ENCODE measurements at regions not wholly inside any gene's neighbourhood (a gene's known extent, or its start where the extent isn't known, plus 50 kb on each side); places are given as distances from the start of the nearest gene placed in this dataset.

DNA sequence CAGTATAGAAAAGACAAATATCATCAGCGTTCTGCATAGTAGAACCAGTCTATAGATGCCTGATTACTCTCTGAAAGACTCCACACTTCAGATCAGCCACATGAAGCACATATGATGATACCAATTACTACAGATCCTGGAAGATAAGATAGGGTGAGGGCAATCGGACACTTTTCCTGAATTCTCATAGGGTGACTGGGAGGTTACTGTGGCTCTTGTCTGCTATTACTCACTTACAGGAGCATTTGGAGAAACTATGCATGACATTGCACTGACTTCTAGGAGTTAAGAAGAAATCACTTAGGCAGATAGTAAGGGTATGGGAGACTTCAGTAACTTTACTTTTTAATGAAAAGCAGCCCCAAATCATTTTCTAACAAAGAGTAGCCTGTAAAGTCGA lies 1140.9 kb downstream of the XPNPEP1 start:
- Histone ChIP-seq H3K4me3 (no peak overlapping the region), H3K4me2 (no peak overlapping the region), H3K4me1 (no peaks in the 10 kb centered on the region), H3K27ac (no peak overlapping the region), H3K9me3 (peaks cover 8% of the 10 kb centered on the region; the same call in 1 of the 3 replicates)
- TF ChIP-seq, protein P1, sequence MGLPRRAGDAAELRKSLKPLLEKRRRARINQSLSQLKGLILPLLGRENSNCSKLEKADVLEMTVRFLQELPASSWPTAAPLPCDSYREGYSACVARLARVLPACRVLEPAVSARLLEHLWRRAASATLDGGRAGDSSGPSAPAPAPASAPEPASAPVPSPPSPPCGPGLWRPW (IDR thresholded peaks at IDR 0.05) = no peak
- TF ChIP-seq MYC (IDR thresholded peaks at IDR 0.05; ENCODE audit: borderline replicate concordance, low read length) = no peak
- TF ChIP-seq ZFP36 (IDR thresholded peaks at IDR 0.05; ENCODE audit: borderline replicate concordance, partially characterized antibody) = no peak
- no peak for TF ChIP-seq POLR2A (IDR thresholded peaks at IDR 0.05; ENCODE audit: low read length)
- TF ChIP-seq NPAS2 (CRISPR knock-in tag; IDR thresholded peaks at IDR 0.05; ENCODE audit: borderline replicate concordance) = no peak
- no peak for TF ChIP-seq RARB (CRISPR knock-in tag; IDR thresholded peaks at IDR 0.05)
- no peak for TF ChIP-seq FOSB (CRISPR knock-in tag; IDR thresholded peaks at IDR 0.05)
- no peak for TF ChIP-seq KDM5A (IDR thresholded peaks at IDR 0.05)
- TF ChIP-seq EP300 (IDR thresholded peaks at IDR 0.05) = no peak
- no peak for TF ChIP-seq RAD21 (conservative IDR thresholded peaks at IDR 0.05 in 1 of 2, IDR thresholded peaks at IDR 0.05 in 1 of 2)
- TF ChIP-seq HDAC2 (IDR thresholded peaks at IDR 0.05) = no peak
- WGBS (ENCODE audit: missing lambda C conversion rate) = 3% methylated on average over 3 of the region's 3 CpGs
- no peak for ATAC-seq
- FAIRE-seq = no peak
- no peak for DNase-seq (ENCODE audit: low read depth in 1 of 2, low spot score in 1 of 2)
- CTCF ChIA-PET = no interaction called here
- POLR2A ChIA-PET = no interaction called here

DNA sequence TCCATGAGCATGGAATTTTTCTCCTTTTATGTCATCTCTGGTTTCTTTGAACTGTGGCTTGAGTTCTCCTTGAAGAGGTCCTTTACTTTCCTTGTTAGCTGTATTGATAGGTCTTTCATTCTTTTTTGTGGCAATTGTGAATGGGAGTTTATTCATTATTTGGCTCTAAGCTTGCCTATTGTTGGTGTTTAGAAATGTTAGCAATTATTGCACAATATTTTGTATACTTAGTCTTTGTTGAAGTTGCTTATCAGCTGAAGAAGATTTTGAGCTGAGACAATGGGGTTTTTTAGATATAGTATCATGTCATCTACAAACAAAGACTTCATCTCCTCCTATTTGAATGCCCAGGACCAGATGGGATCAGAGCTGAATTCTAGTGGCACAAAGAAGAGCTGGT lies 1143.8 kb downstream of the XPNPEP1 start:
- POLR2A ChIA-PET = no interaction called here
- DNase-seq (ENCODE audit: low read depth in 1 of 2, low spot score in 1 of 2) = no peak
- Histone ChIP-seq H3K27ac (no peak overlapping the region), H3K4me2 (no peak overlapping the region), H3K4me3 (no peak overlapping the region), H3K4me1 (no peaks in the 10 kb centered on the region), H3K9me3 (peaks cover 2% of the 10 kb centered on the region; the same call in 1 of the 3 replicates)
- no peak for TF ChIP-seq KDM5A (IDR thresholded peaks at IDR 0.05)
- no peak for TF ChIP-seq ESRRA (IDR thresholded peaks at IDR 0.05; ENCODE audit: borderline replicate concordance, low read length)
- TF ChIP-seq EHMT2 (IDR thresholded peaks at IDR 0.05; ENCODE audit: low read depth) = no peak
- no peak for TF ChIP-seq ZSCAN20 (CRISPR knock-in tag; IDR thresholded peaks at IDR 0.05)
- TF ChIP-seq KDM1A (IDR thresholded peaks at IDR 0.05; ENCODE audit: low read depth) = no peak
- TF ChIP-seq RCOR1 (IDR thresholded peaks at IDR 0.05; ENCODE audit: low read depth, low read length) = no peak
- TF ChIP-seq, protein P2, sequence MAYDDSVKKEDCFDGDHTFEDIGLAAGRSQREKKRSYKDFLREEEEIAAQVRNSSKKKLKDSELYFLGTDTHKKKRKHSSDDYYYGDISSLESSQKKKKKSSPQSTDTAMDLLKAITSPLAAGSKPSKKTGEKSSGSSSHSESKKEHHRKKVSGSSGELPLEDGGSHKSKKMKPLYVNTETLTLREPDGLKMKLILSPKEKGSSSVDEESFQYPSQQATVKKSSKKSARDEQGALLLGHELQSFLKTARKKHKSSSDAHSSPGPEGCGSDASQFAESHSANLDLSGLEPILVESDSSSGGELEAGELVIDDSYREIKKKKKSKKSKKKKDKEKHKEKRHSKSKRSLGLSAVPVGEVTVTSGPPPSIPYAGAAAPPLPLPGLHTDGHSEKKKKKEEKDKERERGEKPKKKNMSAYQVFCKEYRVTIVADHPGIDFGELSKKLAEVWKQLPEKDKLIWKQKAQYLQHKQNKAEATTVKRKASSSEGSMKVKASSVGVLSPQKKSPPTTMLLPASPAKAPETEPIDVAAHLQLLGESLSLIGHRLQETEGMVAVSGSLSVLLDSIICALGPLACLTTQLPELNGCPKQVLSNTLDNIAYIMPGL (CRISPR knock-in tag; IDR thresholded peaks at IDR 0.05; ENCODE audit: borderline replicate concordance) = no peak
- TF ChIP-seq, protein P3, sequence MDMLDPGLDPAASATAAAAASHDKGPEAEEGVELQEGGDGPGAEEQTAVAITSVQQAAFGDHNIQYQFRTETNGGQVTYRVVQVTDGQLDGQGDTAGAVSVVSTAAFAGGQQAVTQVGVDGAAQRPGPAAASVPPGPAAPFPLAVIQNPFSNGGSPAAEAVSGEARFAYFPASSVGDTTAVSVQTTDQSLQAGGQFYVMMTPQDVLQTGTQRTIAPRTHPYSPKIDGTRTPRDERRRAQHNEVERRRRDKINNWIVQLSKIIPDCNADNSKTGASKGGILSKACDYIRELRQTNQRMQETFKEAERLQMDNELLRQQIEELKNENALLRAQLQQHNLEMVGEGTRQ (IDR thresholded peaks at IDR 0.05) = no peak
- TF ChIP-seq, protein P4, sequence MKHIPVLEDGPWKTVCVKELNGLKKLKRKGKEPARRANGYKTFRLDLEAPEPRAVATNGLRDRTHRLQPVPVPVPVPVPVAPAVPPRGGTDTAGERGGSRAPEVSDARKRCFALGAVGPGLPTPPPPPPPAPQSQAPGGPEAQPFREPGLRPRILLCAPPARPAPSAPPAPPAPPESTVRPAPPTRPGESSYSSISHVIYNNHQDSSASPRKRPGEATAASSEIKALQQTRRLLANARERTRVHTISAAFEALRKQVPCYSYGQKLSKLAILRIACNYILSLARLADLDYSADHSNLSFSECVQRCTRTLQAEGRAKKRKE (CRISPR knock-in tag; IDR thresholded peaks at IDR 0.05; ENCODE audit: low read depth) = no peak
- CTCF ChIA-PET = interaction anchor here (0.7 kb wide), 1 partner anchor 1870 kb away, joined by 3 read pairs; no protein-coding TSS in a partner anchor
- no peak for ATAC-seq
- FAIRE-seq = no peak

DNA sequence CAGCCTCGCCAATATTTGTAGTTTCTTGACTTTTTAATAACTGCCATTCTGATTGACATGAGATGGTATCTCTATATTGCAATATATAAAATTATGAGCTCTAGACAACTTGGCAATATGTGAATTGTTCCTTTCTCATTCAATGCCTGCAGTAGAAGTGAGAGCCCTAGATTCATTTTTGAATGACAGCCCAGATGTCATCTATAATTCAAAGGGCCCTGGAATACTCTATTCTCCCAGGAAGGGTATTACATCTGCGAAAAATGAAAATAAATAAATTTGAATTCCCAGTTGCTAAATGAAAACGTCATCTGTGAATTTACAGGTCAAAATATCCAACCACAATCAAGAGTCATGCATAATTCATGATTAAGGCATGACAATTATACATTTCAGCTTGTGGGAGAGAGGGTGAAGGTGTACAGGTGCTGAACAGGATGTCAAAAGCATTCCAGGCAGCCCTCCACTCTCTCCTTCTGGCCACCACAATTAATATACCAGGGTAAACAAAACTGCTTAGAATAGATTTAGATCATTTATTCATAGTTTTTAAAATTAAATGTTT lies 1147.3 kb downstream of the XPNPEP1 start:
- no peaks in the 10 kb centered on the region; the same call in 2 of the 3 replicates for H3K9me3 ChIP-seq
- no peak for DNase-seq (ENCODE audit: low read depth in 1 of 2, low spot score in 1 of 2)
- no peak for FAIRE-seq
- POLR2A ChIA-PET = no interaction called here
- CTCF ChIA-PET = no interaction called here
- no peak overlapping the region for H3K4me3 ChIP-seq
- H3K4me1 ChIP-seq = no peaks in the 10 kb centered on the region
- H3K4me2 ChIP-seq = no peak overlapping the region
- WGBS (ENCODE audit: missing lambda C conversion rate) = 7% methylated on average over 3 of the region's 3 CpGs
- H3K27ac ChIP-seq = no peak overlapping the region
- ATAC-seq = no peak
- TF ChIP-seq, protein P5, sequence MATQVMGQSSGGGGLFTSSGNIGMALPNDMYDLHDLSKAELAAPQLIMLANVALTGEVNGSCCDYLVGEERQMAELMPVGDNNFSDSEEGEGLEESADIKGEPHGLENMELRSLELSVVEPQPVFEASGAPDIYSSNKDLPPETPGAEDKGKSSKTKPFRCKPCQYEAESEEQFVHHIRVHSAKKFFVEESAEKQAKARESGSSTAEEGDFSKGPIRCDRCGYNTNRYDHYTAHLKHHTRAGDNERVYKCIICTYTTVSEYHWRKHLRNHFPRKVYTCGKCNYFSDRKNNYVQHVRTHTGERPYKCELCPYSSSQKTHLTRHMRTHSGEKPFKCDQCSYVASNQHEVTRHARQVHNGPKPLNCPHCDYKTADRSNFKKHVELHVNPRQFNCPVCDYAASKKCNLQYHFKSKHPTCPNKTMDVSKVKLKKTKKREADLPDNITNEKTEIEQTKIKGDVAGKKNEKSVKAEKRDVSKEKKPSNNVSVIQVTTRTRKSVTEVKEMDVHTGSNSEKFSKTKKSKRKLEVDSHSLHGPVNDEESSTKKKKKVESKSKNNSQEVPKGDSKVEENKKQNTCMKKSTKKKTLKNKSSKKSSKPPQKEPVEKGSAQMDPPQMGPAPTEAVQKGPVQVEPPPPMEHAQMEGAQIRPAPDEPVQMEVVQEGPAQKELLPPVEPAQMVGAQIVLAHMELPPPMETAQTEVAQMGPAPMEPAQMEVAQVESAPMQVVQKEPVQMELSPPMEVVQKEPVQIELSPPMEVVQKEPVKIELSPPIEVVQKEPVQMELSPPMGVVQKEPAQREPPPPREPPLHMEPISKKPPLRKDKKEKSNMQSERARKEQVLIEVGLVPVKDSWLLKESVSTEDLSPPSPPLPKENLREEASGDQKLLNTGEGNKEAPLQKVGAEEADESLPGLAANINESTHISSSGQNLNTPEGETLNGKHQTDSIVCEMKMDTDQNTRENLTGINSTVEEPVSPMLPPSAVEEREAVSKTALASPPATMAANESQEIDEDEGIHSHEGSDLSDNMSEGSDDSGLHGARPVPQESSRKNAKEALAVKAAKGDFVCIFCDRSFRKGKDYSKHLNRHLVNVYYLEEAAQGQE (IDR thresholded peaks at IDR 0.05) = no peak
- TF ChIP-seq TP53 (CRISPR knock-in tag; IDR thresholded peaks at IDR 0.05) = no peak
- TF ChIP-seq, protein P3 (IDR thresholded peaks at IDR 0.05) = no peak
- no peak for TF ChIP-seq RARB (CRISPR knock-in tag; IDR thresholded peaks at IDR 0.05)
- TF ChIP-seq GATA3 (IDR thresholded peaks at IDR 0.05; ENCODE audit: borderline replicate concordance) = no peak
- TF ChIP-seq PHF8 (IDR thresholded peaks at IDR 0.05; ENCODE audit: borderline replicate concordance, low read depth) = no peak
- TF ChIP-seq RFX5 (IDR thresholded peaks at IDR 0.05) = no peak
- TF ChIP-seq CBX8 (IDR thresholded peaks at IDR 0.05) = no peak
- no peak for TF ChIP-seq BHLHE40 (IDR thresholded peaks at IDR 0.05; ENCODE audit: low read depth, low read length)
- TF ChIP-seq MAFK (IDR thresholded peaks at IDR 0.05; ENCODE audit: partially characterized antibody) = no peak
- no peak for TF ChIP-seq ZFP36 (IDR thresholded peaks at IDR 0.05; ENCODE audit: borderline replicate concordance, partially characterized antibody)
